ENCODE measurements at regions not wholly inside any gene's neighbourhood (a gene's known extent, or its start where the extent isn't known, plus 50 kb on each side); places are given as distances from the start of the nearest gene placed in this dataset.

- H3K4me3 ChIP-seq (ENCODE audit: low read depth, low read length) = no peak overlapping the region
- peak; percentile 98 for DNase-seq (ENCODE audit: low read depth, low spot score)
- in situ Hi-C loops (cut with HindIII; ENCODE audit: low sequenced_read_pairs) = no loop called here
- no peak for TF ChIP-seq CTCF (IDR thresholded peaks at IDR 0.05; ENCODE audit: low read depth, low read length)
These were observed 104.5 kb upstream of the MED13L start for GRCh38 chr12:116381744-116382685.

- peak; percentile 96 for DNase-seq (ENCODE audit: low read depth, low spot score)
- in situ Hi-C loops (cut with HindIII; ENCODE audit: low sequenced_read_pairs) = no loop called here
- H3K4me3 ChIP-seq (ENCODE audit: low read depth, low read length) = no peak overlapping the region
- TF ChIP-seq CTCF (IDR thresholded peaks at IDR 0.05; ENCODE audit: low read depth, low read length) = no peak
These were observed 105.4 kb upstream of the MED13L start for GRCh38 chr12:116382686-116383530.

GRCh38 chr12:116384175-116384574 lies 106.7 kb upstream of the MED13L start:
- no peak overlapping the region for H3K4me3 ChIP-seq (ENCODE audit: low read depth, low read length)
- in situ Hi-C loops (cut with HindIII; ENCODE audit: low sequenced_read_pairs) = no loop called here
- no peak for DNase-seq (ENCODE audit: low read depth, low spot score)
- no peak for TF ChIP-seq CTCF (IDR thresholded peaks at IDR 0.05; ENCODE audit: low read depth, low read length)

GRCh38 chr12:116384691-116385485 lies 107.4 kb upstream of the MED13L start:
- in situ Hi-C loops (cut with HindIII; ENCODE audit: low sequenced_read_pairs) = no loop called here
- DNase-seq (ENCODE audit: low read depth, low spot score) = peak; percentile 67

GRCh38 chr12:116385486-116386217 lies 108.2 kb upstream of the MED13L start:
- no peak for DNase-seq (ENCODE audit: low read depth, low spot score)
- no peak for TF ChIP-seq CTCF (IDR thresholded peaks at IDR 0.05; ENCODE audit: low read depth, low read length)
- no peak overlapping the region for H3K4me3 ChIP-seq (ENCODE audit: low read depth, low read length)
- in situ Hi-C loops (cut with HindIII; ENCODE audit: low sequenced_read_pairs) = no loop called here

More at GRCh38 chr12:116384691-116385485, 107.4 kb upstream of the MED13L start:
- no peak overlapping the region for H3K4me3 ChIP-seq (ENCODE audit: low read depth, low read length)
- TF ChIP-seq CTCF (IDR thresholded peaks at IDR 0.05; ENCODE audit: low read depth, low read length) = no peak

Measured in astrocyte of the spinal cord (primary cell).